BLaER1 (cell line): ENCODE measurements at regions not wholly inside any gene's neighbourhood (a gene's known extent, or its start where the extent isn't known, plus 50 kb on each side); places are given as distances from the start of the nearest gene placed in this dataset.

Experiments
- H3K27ac ChIP-seq: shearing (Covaris generic); formaldehyde crosslinking; 2 replicates; pipeline ENCODE4 v1.8.1; 2022
- H3K27me3 ChIP-seq: shearing (Covaris generic); formaldehyde crosslinking; 2 replicates; pipeline ENCODE4 v1.8.1; 2022
- H3K36me3 ChIP-seq: shearing (Covaris generic); formaldehyde crosslinking; 2 replicates; pipeline ENCODE4 v1.8.1; 2022
- H3K4me1 ChIP-seq: shearing (Covaris generic); formaldehyde crosslinking; 2 replicates; pipeline ENCODE4 v1.8.1; 2022
- H3K4me2 ChIP-seq: shearing (Covaris generic); formaldehyde crosslinking; 2 replicates; pipeline ENCODE4 v1.8.1; 2022
- H3K4me3 ChIP-seq: shearing (Covaris generic); formaldehyde crosslinking; 2 replicates; pipeline ENCODE4 v1.8.1; 2022
- H3K9ac ChIP-seq: shearing (Covaris generic); formaldehyde crosslinking; 2 replicates; pipeline ENCODE4 v1.8.1; 2022
- H3K9me3 ChIP-seq: shearing (Covaris generic); formaldehyde crosslinking; 2 replicates; pipeline ENCODE4 v1.8.1; 2022
- H4K20me1 ChIP-seq: shearing (Covaris generic); formaldehyde crosslinking; 2 replicates; pipeline ENCODE4 v1.8.1; 2022
- Cebpa-rat ChIP-seq: shearing (Covaris generic); IDR thresholded peaks from 2 replicates; pipeline ENCODE4 v1.8.1; 2022

GRCh38 chr10:78348411-78349164 lies 314.9 kb downstream of the RPS24 start:
- no peaks in the 10 kb centered on the region for H3K36me3 ChIP-seq
- no peaks in the 10 kb centered on the region for H3K27me3 ChIP-seq

DNA sequence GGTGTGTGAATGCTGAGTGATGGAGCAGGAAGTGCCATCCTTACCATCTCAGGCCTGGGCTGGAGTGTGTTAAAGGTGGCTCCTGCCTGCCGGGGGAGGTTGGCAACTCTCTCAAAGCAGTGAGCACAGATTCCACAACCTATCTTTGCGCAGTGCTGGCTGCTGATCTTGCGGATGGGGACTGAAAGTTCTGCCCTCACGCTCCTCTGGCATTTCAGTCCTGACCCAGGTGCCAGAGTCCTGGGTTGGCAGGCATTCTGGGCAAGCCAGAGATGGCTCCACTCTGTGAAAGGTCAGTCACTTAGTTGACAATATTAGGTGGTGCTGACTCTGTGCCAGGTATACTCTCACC lies 315.5 kb downstream of the RPS24 start:
- H3K27me3 ChIP-seq = no peaks in the 10 kb centered on the region
- H3K4me1 ChIP-seq = no peaks in the 10 kb centered on the region
- no peak for TF ChIP-seq Cebpa-rat
- H3K9ac ChIP-seq = no peak overlapping the region
- H3K4me2 ChIP-seq = no peak overlapping the region
- no peaks in the 10 kb centered on the region for H3K36me3 ChIP-seq
- H3K4me3 ChIP-seq = no peak overlapping the region
- H3K27ac ChIP-seq = no peak overlapping the region
- H3K9me3 ChIP-seq = no peaks in the 10 kb centered on the region
- H4K20me1 ChIP-seq = no peaks in the 10 kb centered on the region

More at GRCh38 chr10:78348411-78349164, 314.9 kb downstream of the RPS24 start:
- H4K20me1 ChIP-seq = no peaks in the 10 kb centered on the region
- H3K9ac ChIP-seq = no peak overlapping the region
- H3K27ac ChIP-seq = no peak overlapping the region
- no peak overlapping the region for H3K4me2 ChIP-seq
- no peak overlapping the region for H3K4me3 ChIP-seq
- no peaks in the 10 kb centered on the region for H3K9me3 ChIP-seq
- H3K4me1 ChIP-seq = no peaks in the 10 kb centered on the region
- no peak for TF ChIP-seq Cebpa-rat

- no peak overlapping the region for H3K4me3 ChIP-seq
- no peak overlapping the region for H3K9ac ChIP-seq
- H3K36me3 ChIP-seq = no peaks in the 10 kb centered on the region
- H3K9me3 ChIP-seq = no peaks in the 10 kb centered on the region
- no peaks in the 10 kb centered on the region for H4K20me1 ChIP-seq
- H3K4me1 ChIP-seq = no peaks in the 10 kb centered on the region
- no peak overlapping the region for H3K27ac ChIP-seq
- H3K27me3 ChIP-seq = no peaks in the 10 kb centered on the region
- no peak for TF ChIP-seq Cebpa-rat
- no peak overlapping the region for H3K4me2 ChIP-seq
Observed at GRCh38 chr10:78349911-78350663, 316.4 kb downstream of the RPS24 start.

DNA sequence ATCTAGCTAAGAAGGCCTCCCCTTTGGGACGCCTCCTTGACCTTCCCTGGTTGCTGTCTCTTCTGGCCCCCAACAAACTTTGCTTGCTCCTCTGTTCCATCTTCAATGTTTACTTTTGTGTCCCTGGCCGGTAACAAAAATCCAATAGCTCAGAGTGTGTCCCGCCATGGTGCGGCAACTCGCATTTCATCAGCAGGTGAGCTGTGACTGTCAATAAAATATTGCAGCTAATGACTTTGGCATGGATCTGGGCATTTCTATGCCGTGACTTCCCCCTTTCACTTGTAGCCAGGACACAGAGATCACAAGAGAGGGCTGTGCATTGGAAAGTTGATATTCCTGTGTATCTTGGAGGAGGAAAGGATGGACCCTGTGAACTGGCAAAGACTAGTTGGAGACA lies 317.6 kb downstream of the RPS24 start:
- H4K20me1 ChIP-seq = no peaks in the 10 kb centered on the region
- H3K9me3 ChIP-seq = no peaks in the 10 kb centered on the region
- no peaks in the 10 kb centered on the region for H3K4me1 ChIP-seq
- H3K4me3 ChIP-seq = no peak overlapping the region
- H3K9ac ChIP-seq = no peak overlapping the region
- H3K4me2 ChIP-seq = no peak overlapping the region
- H3K36me3 ChIP-seq = no peaks in the 10 kb centered on the region
- no peaks in the 10 kb centered on the region for H3K27me3 ChIP-seq
- H3K27ac ChIP-seq = no peak overlapping the region
- no peak for TF ChIP-seq Cebpa-rat

DNA sequence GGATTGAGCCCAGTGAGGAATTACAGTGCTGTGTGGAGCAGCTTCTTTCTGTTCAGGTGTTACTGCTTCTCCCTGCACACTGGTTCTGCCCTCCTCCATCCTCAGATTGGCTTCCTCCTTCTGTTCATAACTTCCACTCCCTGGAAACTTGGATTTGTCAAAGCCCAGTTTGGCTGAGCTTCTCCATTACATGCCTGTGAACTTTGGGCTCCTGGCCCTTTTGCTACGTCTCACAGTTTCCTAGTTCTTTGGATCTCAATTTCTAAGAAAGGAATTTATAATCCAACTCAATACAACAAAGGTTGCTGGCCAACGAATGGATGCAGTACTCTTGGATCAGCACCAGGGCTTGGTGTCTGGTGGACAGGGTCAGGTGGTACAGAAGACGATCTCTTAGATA lies 318.1 kb downstream of the RPS24 start:
- Histone ChIP-seq H4K20me1 (no peaks in the 10 kb centered on the region), H3K4me2 (no peak overlapping the region), H3K36me3 (no peaks in the 10 kb centered on the region), H3K9ac (no peak overlapping the region), H3K9me3 (no peaks in the 10 kb centered on the region), H3K4me3 (no peak overlapping the region), H3K27ac (no peak overlapping the region), H3K4me1 (no peaks in the 10 kb centered on the region), H3K27me3 (no peaks in the 10 kb centered on the region)
- TF ChIP-seq Cebpa-rat = no peak

DNA sequence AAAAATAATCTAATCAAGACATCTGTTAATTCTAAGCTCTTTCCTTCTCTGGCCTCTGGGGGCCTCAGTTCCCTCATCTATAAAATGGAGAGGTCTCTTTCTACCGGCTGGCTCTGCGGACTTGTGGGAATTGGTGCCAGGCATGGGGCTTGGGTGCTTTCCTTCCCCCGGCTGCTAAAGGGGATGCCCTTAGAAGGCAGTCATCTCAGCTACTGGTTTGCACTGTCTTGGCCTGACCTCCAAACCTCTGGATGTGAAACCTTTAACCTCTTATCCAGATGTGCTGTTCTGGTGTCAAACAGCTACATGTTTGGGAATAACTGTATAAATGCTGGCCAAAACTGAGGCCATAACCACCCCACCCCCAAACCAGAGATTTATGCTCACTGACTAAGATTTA lies 320.0 kb downstream of the RPS24 start:
- Histone ChIP-seq H3K9me3 (no peaks in the 10 kb centered on the region), H3K27me3 (no peaks in the 10 kb centered on the region), H3K9ac (no peak overlapping the region), H4K20me1 (no peaks in the 10 kb centered on the region), H3K4me3 (no peak overlapping the region), H3K36me3 (no peaks in the 10 kb centered on the region), H3K4me2 (no peak overlapping the region), H3K27ac (no peak overlapping the region), H3K4me1 (no peaks in the 10 kb centered on the region)
- TF ChIP-seq Cebpa-rat = no peak

DNA sequence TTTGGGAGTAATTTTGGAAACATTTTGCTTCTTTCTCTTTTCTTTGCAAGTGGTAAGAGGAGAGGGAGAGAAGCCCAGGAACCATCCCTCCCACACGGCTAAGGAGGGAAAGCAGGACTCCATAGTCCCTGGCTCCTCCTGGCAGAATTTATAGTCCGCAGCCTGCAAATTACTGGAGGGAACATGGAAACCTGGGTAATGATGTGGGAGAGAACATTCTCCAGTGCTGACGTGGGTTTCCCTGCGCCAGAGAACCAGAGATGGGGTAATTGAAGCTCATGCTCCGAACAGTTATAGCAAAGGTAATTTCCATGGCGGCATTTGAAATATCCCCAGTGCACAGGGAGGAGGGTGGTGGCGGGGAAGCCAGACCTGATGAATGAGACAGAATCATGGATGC lies 320.4 kb downstream of the RPS24 start:
- H3K4me3 ChIP-seq = no peak overlapping the region
- TF ChIP-seq Cebpa-rat = no peak
- no peaks in the 10 kb centered on the region for H3K27me3 ChIP-seq
- no peaks in the 10 kb centered on the region for H3K4me1 ChIP-seq
- no peaks in the 10 kb centered on the region for H3K9me3 ChIP-seq
- H4K20me1 ChIP-seq = no peaks in the 10 kb centered on the region
- no peak overlapping the region for H3K27ac ChIP-seq
- no peak overlapping the region for H3K9ac ChIP-seq
- no peaks in the 10 kb centered on the region for H3K36me3 ChIP-seq
- H3K4me2 ChIP-seq = no peak overlapping the region

- Histone ChIP-seq H3K4me3 (no peak overlapping the region), H3K27me3 (no peaks in the 10 kb centered on the region), H3K9me3 (no peaks in the 10 kb centered on the region), H4K20me1 (no peaks in the 10 kb centered on the region), H3K4me2 (no peak overlapping the region), H3K9ac (no peak overlapping the region), H3K36me3 (no peaks in the 10 kb centered on the region), H3K27ac (no peak overlapping the region), H3K4me1 (no peaks in the 10 kb centered on the region)
- TF ChIP-seq Cebpa-rat = no peak
Observed at GRCh38 chr10:78356291-78356900, 322.7 kb downstream of the RPS24 start.

DNA sequence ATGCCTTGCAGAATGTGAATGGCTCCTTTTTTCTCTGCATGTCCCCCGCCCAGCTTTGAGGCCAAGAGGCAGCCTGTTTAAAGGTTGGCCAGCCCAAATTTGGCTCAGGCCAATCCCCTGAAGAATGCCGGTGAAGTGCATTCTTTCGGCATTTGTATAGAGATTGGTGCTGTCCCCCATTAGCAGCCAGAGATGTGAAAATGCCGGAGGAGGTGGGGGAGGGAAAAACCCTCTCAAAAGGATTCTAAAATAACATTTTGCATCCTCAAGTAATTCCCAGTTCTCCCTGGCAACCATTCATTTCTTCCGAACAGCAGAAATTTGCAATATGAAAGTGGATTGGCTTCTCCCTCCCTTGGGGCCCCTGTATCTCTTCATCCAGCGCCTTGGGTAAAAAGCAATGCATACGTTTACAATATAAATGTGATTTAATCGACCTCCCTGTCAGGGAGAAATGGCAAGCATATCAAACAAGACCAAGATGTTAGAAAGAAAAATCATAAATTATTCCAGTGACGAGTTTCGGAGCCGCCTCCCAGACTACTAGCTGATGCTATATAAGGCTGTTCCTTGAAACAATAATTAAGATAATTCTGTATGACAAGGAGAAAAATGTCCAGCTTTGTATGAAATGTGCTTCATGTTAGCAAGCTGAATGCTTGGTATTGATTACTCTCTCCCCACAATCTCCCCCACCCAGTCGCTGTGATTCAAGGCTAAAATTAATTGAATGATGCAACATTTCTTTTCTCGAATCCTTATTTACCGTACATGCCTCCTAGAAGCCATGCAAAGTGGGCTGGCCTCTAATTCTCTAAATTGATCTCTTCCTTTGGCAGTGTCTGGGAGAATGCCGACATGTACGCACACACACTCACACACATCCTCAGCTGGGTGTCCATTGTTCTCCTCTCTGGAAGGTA lies 323.7 kb downstream of the RPS24 start:
- H3K27ac ChIP-seq = no peak overlapping the region
- H3K4me3 ChIP-seq = no peak overlapping the region
- no peak overlapping the region for H3K9ac ChIP-seq
- TF ChIP-seq Cebpa-rat = no peak
- H4K20me1 ChIP-seq = no peaks in the 10 kb centered on the region
- no peaks in the 10 kb centered on the region for H3K9me3 ChIP-seq
- no peaks in the 10 kb centered on the region for H3K36me3 ChIP-seq
- peaks cover 6% of the 10 kb centered on the region for H3K4me1 ChIP-seq
- H3K27me3 ChIP-seq = no peaks in the 10 kb centered on the region
- no peak overlapping the region for H3K4me2 ChIP-seq
